Right ventricle myocardium inferior (tissue), 1 donor: ENCODE measurements at regions not wholly inside any gene's neighbourhood (a gene's known extent, or its start where the extent isn't known, plus 50 kb on each side); places are given as distances from the start of the nearest gene placed in this dataset.

ENCODE experiments used
- ATAC-seq: fragments of 200-7000 bp; cut with Tn5 transposase; one replicate; pipeline ENCODE4 v1.9.1; 2020; ENCODE audit warnings: mild to moderate bottlenecking, moderate library complexity
- DNase-seq: peaks from one replicate; pipeline ENCODE4 v3.0.0; 2021; ENCODE audit errors: missing footprints
- intact Hi-C: fragments of 100-400 bp; cut with DNase I; formaldehyde crosslinking; loops from one replicate; pipeline ENCODE4 v1.11.0; 2022
- donor health status: DM: no; HTN: yes; CAD: no; lungs with severe emphysema.

DNA sequence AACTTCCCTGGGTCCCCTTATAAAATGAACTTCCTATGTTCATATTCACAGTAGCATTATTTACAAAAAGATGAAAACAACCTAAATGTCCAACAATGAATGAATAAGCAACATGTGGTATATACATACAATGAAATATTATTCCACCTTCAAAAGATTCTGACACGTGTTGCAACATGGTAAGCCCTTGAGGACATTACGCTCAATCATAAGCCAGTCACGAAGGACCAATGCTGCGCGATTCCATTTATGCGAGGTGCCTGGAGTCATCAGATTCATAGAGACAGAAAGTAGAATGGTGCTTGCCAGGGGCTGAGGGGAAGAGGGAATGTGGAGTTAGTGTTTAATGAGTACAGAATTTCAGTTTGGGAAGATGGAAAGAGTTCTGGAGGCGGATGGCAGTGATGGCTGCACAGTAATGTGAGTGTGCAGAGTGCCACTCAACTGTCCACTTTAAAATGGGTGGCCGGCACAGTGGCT lies 88.8 kb upstream of the ALDH1A3 start:
- no peak for DNase-seq
- ATAC-seq: no peak
- intact Hi-C loops: no loop called here

DNA sequence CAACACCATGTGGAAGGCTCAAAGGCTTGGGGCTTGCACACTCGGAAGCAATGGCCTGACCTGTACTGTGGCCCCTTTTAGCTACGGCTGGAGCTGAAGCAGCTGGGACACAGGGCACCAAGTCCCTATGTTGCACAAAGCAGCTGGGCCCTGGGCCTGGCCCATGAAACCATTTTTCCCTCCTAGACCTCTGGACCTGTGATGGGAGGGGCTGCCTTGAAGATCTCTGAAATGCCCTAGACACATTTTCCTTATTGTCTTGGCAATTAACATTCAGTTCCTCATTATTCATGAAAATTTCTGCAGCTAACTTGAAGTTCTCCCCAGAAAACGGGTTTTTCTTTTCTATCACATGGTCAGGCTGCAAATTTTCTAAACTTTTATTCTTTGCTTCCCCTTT lies 85.6 kb upstream of the ALDH1A3 start:
- intact Hi-C loops: no loop called here
- ATAC-seq (no peak), DNase-seq (no peak)

GRCh38 chr15:100801256-100801900 lies 78.3 kb upstream of the ALDH1A3 start:
- ATAC-seq: no peak
- peak; percentile 46 for DNase-seq
- intact Hi-C loops: no loop called here

DNA sequence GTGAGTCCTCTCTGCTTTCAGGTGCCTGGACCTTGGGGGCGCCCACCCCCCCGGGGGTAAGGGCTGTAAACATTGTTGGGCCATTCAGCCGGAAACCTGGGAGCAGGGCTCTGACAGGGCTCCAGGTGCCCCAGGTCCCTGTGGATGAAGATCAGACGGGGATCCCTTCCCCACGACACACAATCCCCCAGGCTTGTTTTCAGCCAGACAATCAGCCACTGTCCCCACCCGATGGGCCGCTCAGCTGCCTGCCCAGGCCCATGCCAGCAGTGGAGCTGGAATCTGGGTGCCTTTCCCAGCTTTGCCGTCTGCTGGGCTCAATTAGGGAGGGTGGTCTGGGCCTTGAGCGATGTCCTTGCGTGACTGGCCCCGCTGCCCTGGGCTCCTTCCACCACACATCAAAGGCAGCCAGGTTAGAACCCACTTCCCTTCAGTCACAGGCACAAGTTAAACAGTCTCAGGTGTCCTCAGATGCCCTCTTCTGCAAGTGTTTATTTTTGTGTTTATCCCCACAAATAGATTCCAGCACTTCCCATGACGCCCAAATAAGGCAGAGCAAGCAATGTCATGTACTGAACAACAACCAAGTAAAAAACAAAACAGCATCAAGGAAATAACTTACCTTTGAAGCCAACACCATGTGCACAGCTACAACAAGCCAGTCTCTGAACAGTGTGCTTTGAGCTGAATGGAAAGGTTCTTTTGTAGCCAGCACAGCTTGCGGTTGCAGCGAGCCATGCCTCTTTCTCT lies 77.0 kb upstream of the ALDH1A3 start:
- peak; percentile 42 for DNase-seq
- intact Hi-C loops: no loop called here
- no peak for ATAC-seq

- intact Hi-C loops: no loop called here
- ATAC-seq: no peak
- peak; percentile 39 for DNase-seq
Observed at GRCh38 chr15:100803171-100803440, 76.5 kb upstream of the ALDH1A3 start.

GRCh38 chr15:100806157-100806556 lies 73.5 kb upstream of the ALDH1A3 start:
- intact Hi-C loops: no loop called here
- DNase-seq (no peak), ATAC-seq (no peak)

DNA sequence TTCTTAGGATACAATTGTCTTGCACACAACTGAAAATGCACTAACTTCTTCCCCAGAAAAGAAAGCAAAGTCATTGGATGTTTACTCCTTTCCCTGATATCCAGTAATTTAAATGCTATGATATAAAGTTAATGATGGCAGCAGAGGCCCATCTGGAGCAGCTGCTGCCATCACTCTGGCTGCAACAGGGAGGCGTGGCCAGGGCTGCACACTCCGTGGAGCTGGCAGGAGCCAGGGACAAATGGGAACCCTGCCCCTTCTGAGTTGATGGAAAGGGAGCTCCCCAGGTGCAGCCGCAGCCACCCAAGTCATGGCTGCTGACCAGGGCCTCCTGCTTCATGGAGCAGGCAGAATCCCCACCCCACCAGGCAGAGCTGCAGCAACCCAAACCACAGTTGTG lies 72.6 kb upstream of the ALDH1A3 start:
- ATAC-seq (no peak), DNase-seq (no peak)
- intact Hi-C loops: no loop called here

- no peak for DNase-seq
- ATAC-seq: no peak
- intact Hi-C loops: no loop called here
Observed at GRCh38 chr15:100808691-100809090, 70.9 kb upstream of the ALDH1A3 start.

- ATAC-seq (no peak), DNase-seq (no peak)
- intact Hi-C loops: no loop called here
Observed at GRCh38 chr15:100809151-100809550, 70.5 kb upstream of the ALDH1A3 start.

- no peak for ATAC-seq
- intact Hi-C loops: no loop called here
- DNase-seq: no peak
Observed at GRCh38 chr15:100809587-100809986, 70.0 kb upstream of the ALDH1A3 start.

DNA sequence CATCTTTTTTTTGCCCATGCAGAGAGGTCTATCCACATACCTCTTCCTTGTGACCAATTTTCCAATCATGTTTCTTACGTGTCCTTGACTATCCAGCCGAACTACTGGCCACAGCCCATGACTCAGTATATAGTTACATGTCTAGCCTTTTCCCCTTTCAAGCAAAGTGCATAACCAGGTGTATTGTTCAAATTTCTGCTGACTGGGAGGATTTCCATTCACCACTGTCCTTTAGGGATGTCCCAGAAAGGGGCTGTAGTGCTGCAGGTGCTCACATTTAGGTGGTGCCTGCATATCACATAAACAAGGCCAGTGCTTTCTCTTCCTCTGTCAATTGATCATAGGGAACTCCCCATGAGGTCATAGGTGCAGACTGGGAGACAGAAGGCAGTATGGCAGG lies 69.4 kb upstream of the ALDH1A3 start:
- no peak for DNase-seq
- ATAC-seq: no peak

DNA sequence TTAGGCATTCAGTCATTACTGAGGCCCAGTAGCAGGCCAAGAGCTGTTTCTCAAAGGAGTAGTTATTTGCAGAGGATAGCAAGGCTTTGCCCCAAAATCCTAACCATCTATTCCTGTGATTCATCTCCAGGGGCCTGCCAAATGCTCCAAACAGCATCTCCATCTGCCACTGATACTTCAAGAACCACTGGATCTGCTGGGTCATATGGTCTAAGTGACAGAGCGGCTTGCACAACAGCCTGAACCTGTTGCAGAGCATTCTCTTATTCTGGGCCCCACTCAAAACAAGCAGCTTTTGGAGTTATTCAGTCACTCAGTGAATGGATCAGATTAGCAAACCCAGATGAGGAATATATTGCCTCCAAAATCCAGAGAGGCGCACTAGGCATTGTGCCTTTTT lies 68.8 kb upstream of the ALDH1A3 start:
- DNase-seq: no peak
- intact Hi-C loops: no loop called here
- no peak for ATAC-seq

More for the DNA sequence above, 69.4 kb upstream of the ALDH1A3 start:
- intact Hi-C loops: no loop called here

GRCh38 chr15:100812802-100813201 lies 66.8 kb upstream of the ALDH1A3 start:
- ATAC-seq: no peak
- DNase-seq: no peak
- intact Hi-C loops: no loop called here

- no peak for ATAC-seq
- DNase-seq: no peak
Observed at GRCh38 chr15:100818927-100819326, 60.7 kb upstream of the ALDH1A3 start.

GRCh38 chr15:100820528-100820927 lies 59.1 kb upstream of the ALDH1A3 start:
- intact Hi-C loops: no loop called here
- ATAC-seq (no peak), DNase-seq (no peak)

More at GRCh38 chr15:100818927-100819326, 60.7 kb upstream of the ALDH1A3 start:
- intact Hi-C loops: no loop called here

DNA sequence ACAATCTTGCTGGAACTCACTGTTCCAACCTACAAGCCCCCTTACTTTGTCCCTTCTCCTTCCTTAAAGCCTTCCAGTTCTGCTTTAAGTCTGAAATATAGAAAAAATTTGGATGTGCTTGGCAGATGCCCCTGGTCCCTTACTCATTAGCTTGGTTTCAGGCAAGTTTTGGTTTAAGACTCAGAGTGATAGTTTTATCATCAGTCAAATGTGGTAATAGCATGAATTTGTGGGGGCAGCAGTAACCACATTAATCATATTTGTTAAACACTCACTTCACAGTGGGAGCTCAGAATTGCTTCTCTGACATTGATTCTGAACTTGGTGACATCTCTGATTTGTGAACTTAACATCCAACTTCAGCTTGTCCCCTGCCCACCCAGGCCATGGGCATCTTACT lies 58.3 kb upstream of the ALDH1A3 start:
- intact Hi-C loops: no loop called here
- DNase-seq: no peak
- no peak for ATAC-seq

- DNase-seq (no peak), ATAC-seq (no peak)
- intact Hi-C loops: no loop called here
Observed at GRCh38 chr15:100824211-100824610, 55.4 kb upstream of the ALDH1A3 start.

- ATAC-seq: no peak
- intact Hi-C loops: no loop called here
- no peak for DNase-seq
Observed at GRCh38 chr15:100829457-100829856, 50.2 kb upstream of the ALDH1A3 start.
